ENCODE measurements at regions not wholly inside any gene's neighbourhood (a gene's known extent, or its start where the extent isn't known, plus 50 kb on each side); places are given as distances from the start of the nearest gene placed in this dataset.

DNA sequence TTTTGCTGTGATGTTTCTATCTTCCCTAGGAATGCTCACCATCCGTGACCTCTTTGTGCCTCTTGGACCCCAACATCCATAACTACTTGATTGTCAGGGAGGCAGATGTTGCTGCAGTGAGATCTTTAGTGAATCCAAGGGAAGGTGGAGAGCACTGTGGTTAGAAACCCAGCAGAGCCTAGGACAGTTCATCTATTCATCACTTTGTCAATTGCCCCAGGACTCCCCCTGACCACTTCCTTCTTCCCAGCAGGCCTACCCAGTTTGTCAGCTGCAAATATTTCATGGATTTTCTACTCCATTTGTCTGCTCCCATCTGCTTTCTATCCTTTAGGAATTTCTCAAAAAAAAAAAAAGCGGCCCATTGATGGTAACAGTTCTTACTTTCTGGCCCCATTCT lies 942.8 kb downstream of the PCDH7 start:
- TF ChIP-seq, protein P1, sequence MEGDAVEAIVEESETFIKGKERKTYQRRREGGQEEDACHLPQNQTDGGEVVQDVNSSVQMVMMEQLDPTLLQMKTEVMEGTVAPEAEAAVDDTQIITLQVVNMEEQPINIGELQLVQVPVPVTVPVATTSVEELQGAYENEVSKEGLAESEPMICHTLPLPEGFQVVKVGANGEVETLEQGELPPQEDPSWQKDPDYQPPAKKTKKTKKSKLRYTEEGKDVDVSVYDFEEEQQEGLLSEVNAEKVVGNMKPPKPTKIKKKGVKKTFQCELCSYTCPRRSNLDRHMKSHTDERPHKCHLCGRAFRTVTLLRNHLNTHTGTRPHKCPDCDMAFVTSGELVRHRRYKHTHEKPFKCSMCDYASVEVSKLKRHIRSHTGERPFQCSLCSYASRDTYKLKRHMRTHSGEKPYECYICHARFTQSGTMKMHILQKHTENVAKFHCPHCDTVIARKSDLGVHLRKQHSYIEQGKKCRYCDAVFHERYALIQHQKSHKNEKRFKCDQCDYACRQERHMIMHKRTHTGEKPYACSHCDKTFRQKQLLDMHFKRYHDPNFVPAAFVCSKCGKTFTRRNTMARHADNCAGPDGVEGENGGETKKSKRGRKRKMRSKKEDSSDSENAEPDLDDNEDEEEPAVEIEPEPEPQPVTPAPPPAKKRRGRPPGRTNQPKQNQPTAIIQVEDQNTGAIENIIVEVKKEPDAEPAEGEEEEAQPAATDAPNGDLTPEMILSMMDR (IDR thresholded peaks at IDR 0.05), result no peak
- TF ChIP-seq POLR2AphosphoS5 (IDR thresholded peaks at IDR 0.05) (no peak), POLR2A (IDR thresholded peaks at IDR 0.05) (no peak)
